Left ventricle myocardium superior (tissue), 1 donor: ENCODE measurements at regions not wholly inside any gene's neighbourhood (a gene's known extent, or its start where the extent isn't known, plus 50 kb on each side); places are given as distances from the start of the nearest gene placed in this dataset.
A peak's percentile ranks its signal among the peaks of the same experiment; 100 is the strongest.
"Not testable (repeated sequence)": the region's sequence is repeated elsewhere in the genome, so short reads cannot be mapped to it uniquely, and the experiment has no call there.

ENCODE experiments used
- ATAC-seq: fragments of 200-7000 bp; cut with Tn5 transposase; one replicate; pipeline ENCODE4 v1.9.1; 2020; ENCODE audit warnings: mild to moderate bottlenecking, moderate library complexity
- DNase-seq: peaks from one replicate; pipeline ENCODE4 v3.0.0-alpha.2; 2020
- intact Hi-C: fragments of 100-400 bp; cut with micrococcal nuclease; formaldehyde crosslinking; loops from one replicate; pipeline ENCODE4 v1.11.0; 2022
- donor health status: DM: no; HTN: yes; CAD: no; lungs with severe emphysema.

- intact Hi-C loops, result no loop called here
- ATAC-seq, result no peak
- DNase-seq, result no peak
These were observed 190.0 kb downstream of the DSC3 start for GRCh38 chr18:30852541-30852940.

GRCh38 chr18:30839056-30839561 lies 203.4 kb downstream of the DSC3 start:
- intact Hi-C loops, result not testable (repeated sequence)

GRCh38 chr18:30828700-30829099 lies 213.8 kb downstream of the DSC3 start:
- intact Hi-C loops, result no loop called here

More at GRCh38 chr18:30839056-30839561, 203.4 kb downstream of the DSC3 start:
- not testable (repeated sequence) for ATAC-seq, DNase-seq

GRCh38 chr18:30819619-30820018 lies 222.9 kb downstream of the DSC3 start:
- intact Hi-C loops, result no loop called here
- ATAC-seq, result no peak
- no peak for DNase-seq

More at GRCh38 chr18:30828700-30829099, 213.8 kb downstream of the DSC3 start:
- DNase-seq, result no peak
- no peak for ATAC-seq

GRCh38 chr18:30814446-30814845 lies 228.1 kb downstream of the DSC3 start:
- intact Hi-C loops, result no loop called here
- peak; percentile 56 for ATAC-seq
- DNase-seq, result no peak

GRCh38 chr18:30811580-30811979 lies 231.0 kb downstream of the DSC3 start:
- ATAC-seq (no peak), DNase-seq (no peak)
- intact Hi-C loops, result no loop called here

GRCh38 chr18:30810580-30810979 lies 232.0 kb downstream of the DSC3 start:
- DNase-seq (no peak), ATAC-seq (no peak)
- intact Hi-C loops, result no loop called here

- no peak for ATAC-seq
- intact Hi-C loops, result no loop called here
These were observed 235.7 kb downstream of the DSC3 start for GRCh38 chr18:30806823-30807222.

GRCh38 chr18:30800800-30801199 lies 241.7 kb downstream of the DSC3 start:
- ATAC-seq (no peak), DNase-seq (no peak)
- intact Hi-C loops, result no loop called here

More at GRCh38 chr18:30806823-30807222, 235.7 kb downstream of the DSC3 start:
- DNase-seq, result no peak

GRCh38 chr18:30792051-30792450 lies 250.5 kb downstream of the DSC3 start:
- DNase-seq, result no peak
- intact Hi-C loops, result no loop called here
- no peak for ATAC-seq

GRCh38 chr18:30788411-30788991 lies 254.0 kb downstream of the DSC3 start:
- intact Hi-C loops, DNase-seq, ATAC-seq: not testable (repeated sequence)

- intact Hi-C loops, result no loop called here
- DNase-seq (no peak), ATAC-seq (no peak)
These were observed 255.1 kb downstream of the DSC3 start for GRCh38 chr18:30787410-30787809.

- intact Hi-C loops, result no loop called here
- no peak for ATAC-seq
- DNase-seq, result no peak
These were observed 260.9 kb downstream of the DSC3 start for GRCh38 chr18:30781601-30782000.

- ATAC-seq, result no peak
- intact Hi-C loops, result no loop called here
- DNase-seq, result no peak
These were observed 266.9 kb downstream of the DSC3 start for GRCh38 chr18:30775629-30776028.

- ATAC-seq, intact Hi-C loops, DNase-seq: not testable (repeated sequence)
These were observed 270.4 kb downstream of the DSC3 start for GRCh38 chr18:30772170-30772569.

- intact Hi-C loops, result no loop called here
- ATAC-seq (no peak), DNase-seq (no peak)
These were observed 276.5 kb downstream of the DSC3 start for GRCh38 chr18:30766053-30766452.

GRCh38 chr18:30765247-30765646 lies 277.3 kb downstream of the DSC3 start:
- no peak for ATAC-seq
- no peak for DNase-seq
- intact Hi-C loops, result no loop called here

- ATAC-seq, result no peak
These were observed 278.6 kb downstream of the DSC3 start for GRCh38 chr18:30763902-30764350.

GRCh38 chr18:30754846-30755245 lies 287.7 kb downstream of the DSC3 start:
- DNase-seq (no peak), ATAC-seq (no peak)
- intact Hi-C loops, result no loop called here

More at GRCh38 chr18:30763902-30764350, 278.6 kb downstream of the DSC3 start:
- no peak for DNase-seq
- intact Hi-C loops, result no loop called here

GRCh38 chr18:30748541-30748940 lies 294.0 kb downstream of the DSC3 start:
- intact Hi-C loops, result no loop called here
- DNase-seq (no peak), ATAC-seq (no peak)

- intact Hi-C loops, result no loop called here
- DNase-seq (no peak), ATAC-seq (no peak)
These were observed 296.3 kb downstream of the DSC3 start for GRCh38 chr18:30746224-30746623.
